Liver (tissue), 3 donors: ENCODE measurements at regions not wholly inside any gene's neighbourhood (a gene's known extent, or its start where the extent isn't known, plus 50 kb on each side); places are given as distances from the start of the nearest gene placed in this dataset.

Source experiments
- CTCF ChIP-seq: fragments of 150-350 bp; IDR thresholded peaks from 2 replicates; pipeline ENCODE4 v1.5.1; 2017; ENCODE audit warnings: improper control_type of control experiment, low read depth, low read length; ENCODE audit not compliant: missing input control
- REST ChIP-seq: IDR thresholded peaks from 2 replicates; pipeline ENCODE4 v1.6.1; 2016; ENCODE audit warnings: antibody characterized with exemption, mild to moderate bottlenecking
- TAF1 ChIP-seq: conservative IDR thresholded peaks from 2 replicates; pipeline ENCODE4 v1.6.1; 2016; ENCODE audit warnings: antibody characterized with exemption, mild to moderate bottlenecking
- YY1 ChIP-seq: IDR thresholded peaks from 2 replicates; pipeline ENCODE4 v1.6.1; 2016; ENCODE audit warnings: antibody characterized with exemption, mild to moderate bottlenecking
- donor health status: healthy.
- donor health status: healthy.

GRCh38 chrX:113759422-113759821 lies 824.5 kb upstream of the HTR2C start:
- TF ChIP-seq CTCF (no peak), TAF1 (no peak), REST (no peak), YY1 (no peak)
